ENCODE measurements at regions not wholly inside any gene's neighbourhood (a gene's known extent, or its start where the extent isn't known, plus 50 kb on each side); places are given as distances from the start of the nearest gene placed in this dataset.

- H3K27ac ChIP-seq, result no peak overlapping the region
- H3K27me3 ChIP-seq, result no peaks in the 10 kb centered on the region
- H3K4me1 ChIP-seq, result no peaks in the 10 kb centered on the region
- H3K9me3 ChIP-seq, result no peaks in the 10 kb centered on the region
- no peak overlapping the region for H3K4me3 ChIP-seq
- no peak for TF ChIP-seq CTCF (IDR thresholded peaks at IDR 0.05)
- no peaks in the 10 kb centered on the region for H3K36me3 ChIP-seq
- intact Hi-C loops (cut with DNase I; ENCODE audit: low total_unique reads), result no loop called here
- no peak for DNase-seq (ENCODE audit: low spot score in 2 of 2)
Measured at GRCh38 chr13:77425705-77426104, 98.8 kb upstream of the MYCBP2 start.

GRCh38 chr13:77423296-77423695, 96.4 kb upstream of the MYCBP2 start:
- Histone ChIP-seq H3K9me3 (no peaks in the 10 kb centered on the region), H3K4me1 (no peaks in the 10 kb centered on the region), H3K27ac (no peak overlapping the region), H3K4me3 (no peak overlapping the region), H3K27me3 (no peaks in the 10 kb centered on the region), H3K36me3 (no peaks in the 10 kb centered on the region)
- TF ChIP-seq POLR2A (IDR thresholded peaks at IDR 0.05) (no peak), POLR2AphosphoS5 (IDR thresholded peaks at IDR 0.05) (no peak), CTCF (IDR thresholded peaks at IDR 0.05) (no peak)
- intact Hi-C loops (cut with DNase I; ENCODE audit: low total_unique reads), result no loop called here
- no peak for DNase-seq (ENCODE audit: low spot score in 2 of 2)

GRCh38 chr13:77422724-77423123, 95.8 kb upstream of the MYCBP2 start:
- TF ChIP-seq POLR2AphosphoS5 (IDR thresholded peaks at IDR 0.05), result no peak
- TF ChIP-seq CTCF (IDR thresholded peaks at IDR 0.05), result no peak
- TF ChIP-seq POLR2A (IDR thresholded peaks at IDR 0.05), result no peak
- intact Hi-C loops (cut with DNase I; ENCODE audit: low total_unique reads), result no loop called here

GRCh38 chr13:77417897-77418296, 91.0 kb upstream of the MYCBP2 start:
- H3K36me3 ChIP-seq, result no peaks in the 10 kb centered on the region
- intact Hi-C loops (cut with DNase I; ENCODE audit: low total_unique reads), result no loop called here
- H3K27ac ChIP-seq, result no peak overlapping the region
- TF ChIP-seq POLR2AphosphoS5 (IDR thresholded peaks at IDR 0.05) (no peak), CTCF (IDR thresholded peaks at IDR 0.05) (no peak), POLR2A (IDR thresholded peaks at IDR 0.05) (no peak)
- no peak overlapping the region for H3K4me3 ChIP-seq
- no peaks in the 10 kb centered on the region for H3K27me3 ChIP-seq
- no peak for DNase-seq (ENCODE audit: low spot score in 2 of 2)
- no peaks in the 10 kb centered on the region for H3K4me1 ChIP-seq
- no peaks in the 10 kb centered on the region for H3K9me3 ChIP-seq

More at GRCh38 chr13:77422724-77423123, 95.8 kb upstream of the MYCBP2 start:
- Histone ChIP-seq H3K4me3 (no peak overlapping the region), H3K27me3 (no peaks in the 10 kb centered on the region), H3K4me1 (no peaks in the 10 kb centered on the region), H3K27ac (no peak overlapping the region), H3K9me3 (no peaks in the 10 kb centered on the region), H3K36me3 (no peaks in the 10 kb centered on the region)
- no peak for DNase-seq (ENCODE audit: low spot score in 2 of 2)

- Histone ChIP-seq H3K9me3 (no peaks in the 10 kb centered on the region), H3K36me3 (no peaks in the 10 kb centered on the region), H3K4me3 (no peak overlapping the region), H3K27ac (no peak overlapping the region), H3K27me3 (no peaks in the 10 kb centered on the region), H3K4me1 (no peaks in the 10 kb centered on the region)
- intact Hi-C loops (cut with DNase I; ENCODE audit: low total_unique reads), result no loop called here
- no peak for DNase-seq (ENCODE audit: low spot score in 2 of 2)
- TF ChIP-seq POLR2AphosphoS5 (IDR thresholded peaks at IDR 0.05) (no peak), POLR2A (IDR thresholded peaks at IDR 0.05) (no peak), CTCF (IDR thresholded peaks at IDR 0.05) (no peak)
Measured at GRCh38 chr13:77416666-77417212, 89.8 kb upstream of the MYCBP2 start.

All from breast epithelium (tissue), 4 donors.